GM12865 (cell line): ENCODE measurements at regions not wholly inside any gene's neighbourhood (a gene's known extent, or its start where the extent isn't known, plus 50 kb on each side); places are given as distances from the start of the nearest gene placed in this dataset.

Source experiments
- DNase-seq: peaks from one replicate; pipeline ENCODE4 v3.0.0; 2010; ENCODE audit warnings: low read depth
- H3K4me3 ChIP-seq: 2 replicates; pipeline ENCODE4 v1.5.1; 2011; ENCODE audit warnings: mild to moderate bottlenecking, low read depth, low read length, control low read depth
- TF ChIP-seq, protein P1 (sequence below): IDR thresholded peaks from 2 replicates; pipeline ENCODE4 v1.5.1; 2011; ENCODE audit warnings: low read length, control low read depth, low read depth, inconsistent platforms; ENCODE audit not compliant: insufficient read depth; ENCODE audit errors: missing control alignments

GRCh38 chr17:22410136-22410535, 717.8 kb downstream of the KCNJ18 start:
- TF ChIP-seq, protein P1, sequence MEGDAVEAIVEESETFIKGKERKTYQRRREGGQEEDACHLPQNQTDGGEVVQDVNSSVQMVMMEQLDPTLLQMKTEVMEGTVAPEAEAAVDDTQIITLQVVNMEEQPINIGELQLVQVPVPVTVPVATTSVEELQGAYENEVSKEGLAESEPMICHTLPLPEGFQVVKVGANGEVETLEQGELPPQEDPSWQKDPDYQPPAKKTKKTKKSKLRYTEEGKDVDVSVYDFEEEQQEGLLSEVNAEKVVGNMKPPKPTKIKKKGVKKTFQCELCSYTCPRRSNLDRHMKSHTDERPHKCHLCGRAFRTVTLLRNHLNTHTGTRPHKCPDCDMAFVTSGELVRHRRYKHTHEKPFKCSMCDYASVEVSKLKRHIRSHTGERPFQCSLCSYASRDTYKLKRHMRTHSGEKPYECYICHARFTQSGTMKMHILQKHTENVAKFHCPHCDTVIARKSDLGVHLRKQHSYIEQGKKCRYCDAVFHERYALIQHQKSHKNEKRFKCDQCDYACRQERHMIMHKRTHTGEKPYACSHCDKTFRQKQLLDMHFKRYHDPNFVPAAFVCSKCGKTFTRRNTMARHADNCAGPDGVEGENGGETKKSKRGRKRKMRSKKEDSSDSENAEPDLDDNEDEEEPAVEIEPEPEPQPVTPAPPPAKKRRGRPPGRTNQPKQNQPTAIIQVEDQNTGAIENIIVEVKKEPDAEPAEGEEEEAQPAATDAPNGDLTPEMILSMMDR, result no peak
- no peak overlapping the region for H3K4me3 ChIP-seq
- no peak for DNase-seq

DNA sequence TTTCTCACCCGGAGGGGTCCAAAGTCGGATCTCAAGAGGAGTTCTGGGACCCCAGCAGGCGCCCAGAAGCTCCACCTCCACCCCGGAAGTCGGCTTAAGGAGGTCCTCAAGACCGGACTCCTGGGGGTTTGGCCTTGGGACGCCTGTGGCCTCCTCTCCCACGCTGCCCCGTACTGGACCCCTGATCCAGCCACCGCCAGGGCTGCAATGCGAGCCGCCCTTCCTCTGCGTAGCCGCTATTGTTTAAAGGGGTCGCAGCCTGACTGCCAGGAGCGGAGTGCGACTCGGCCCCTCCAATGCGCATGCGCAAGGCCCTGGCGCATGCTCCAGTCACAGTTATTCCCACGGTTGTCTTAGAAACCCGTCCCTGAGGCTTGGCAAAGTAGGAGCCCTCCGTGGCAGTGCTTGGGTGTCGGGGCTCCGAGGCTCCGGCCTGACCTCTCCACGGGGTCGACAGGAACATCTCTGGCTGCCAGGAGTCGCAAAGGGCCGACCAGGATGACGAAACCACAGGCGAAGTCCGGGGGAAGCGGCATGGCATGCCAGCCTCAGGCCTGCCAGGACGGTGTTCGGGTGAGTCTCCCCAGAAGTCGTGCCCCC, 719.0 kb downstream of the KCNJ18 start:
- no peak overlapping the region for H3K4me3 ChIP-seq
- no peak for DNase-seq
- TF ChIP-seq, protein P1, result no peak

DNA sequence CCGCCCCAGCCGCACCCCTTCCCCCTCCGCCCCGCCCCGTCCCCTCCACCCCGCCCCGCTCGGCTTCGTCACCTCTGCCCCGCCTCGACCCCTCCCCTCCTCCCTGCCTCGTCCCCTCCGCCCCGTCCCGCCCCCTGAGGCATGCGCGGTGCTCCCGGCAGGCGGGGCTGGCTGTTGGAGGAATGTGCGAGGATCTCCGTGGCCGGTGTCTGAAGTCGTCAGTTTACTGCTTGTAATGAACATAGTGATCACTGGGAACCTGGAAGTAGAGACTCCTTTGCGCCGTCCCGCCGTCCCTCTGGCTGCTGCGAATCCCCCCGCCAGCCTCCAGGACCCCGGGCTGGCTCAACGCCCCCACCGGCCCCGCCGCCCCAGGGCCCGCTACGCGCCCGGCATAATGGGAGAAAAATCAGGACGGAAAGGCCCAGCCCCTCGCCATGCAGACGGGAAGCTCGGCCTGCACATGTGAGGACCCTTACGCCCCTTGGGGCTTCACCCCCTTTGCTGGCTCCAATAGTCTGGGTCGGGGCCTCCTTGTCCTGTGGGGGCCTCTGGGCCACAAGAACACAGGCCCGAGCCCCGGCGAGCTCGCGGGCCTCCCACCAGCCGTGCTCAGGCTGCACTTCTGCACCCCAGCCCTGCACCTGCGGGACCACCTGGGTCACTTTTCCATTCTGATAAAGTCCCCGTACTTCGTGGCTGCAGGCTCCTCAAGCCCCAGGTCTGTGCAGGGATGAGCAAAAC, 743.1 kb downstream of the KCNJ18 start:
- no peak for DNase-seq
- TF ChIP-seq, protein P1, result no peak
- no peak overlapping the region for H3K4me3 ChIP-seq

GRCh38 chr17:22441776-22442175, 749.5 kb downstream of the KCNJ18 start:
- TF ChIP-seq, protein P1, result no peak

GRCh38 chr17:22443061-22443460, 750.7 kb downstream of the KCNJ18 start:
- H3K4me3 ChIP-seq, result no peak overlapping the region
- TF ChIP-seq, protein P1, result no peak

More at GRCh38 chr17:22441776-22442175, 749.5 kb downstream of the KCNJ18 start:
- H3K4me3 ChIP-seq, result no peak overlapping the region
- DNase-seq, result no peak

GRCh38 chr17:22453181-22453580, 760.9 kb downstream of the KCNJ18 start:
- no peak for DNase-seq
- TF ChIP-seq, protein P1, result no peak
- H3K4me3 ChIP-seq, result no peak overlapping the region

More at GRCh38 chr17:22443061-22443460, 750.7 kb downstream of the KCNJ18 start:
- no peak for DNase-seq
